SU-DHL-6 (cell line): ENCODE measurements at regions not wholly inside any gene's neighbourhood (a gene's known extent, or its start where the extent isn't known, plus 50 kb on each side); places are given as distances from the start of the nearest gene placed in this dataset.

ENCODE experiments used
- EZH2phosphoT487 ChIP-seq: fragments of 200-600 bp; sonication (generic), shearing (Covaris generic); conservative IDR thresholded peaks from 2 replicates; pipeline ENCODE4 v1.6.1; 2018; ENCODE audit warnings: mild to moderate bottlenecking, antibody characterized with exemption, low read length, moderate library complexity, mixed read lengths
- TF ChIP-seq, protein P1 (sequence below): fragments of 200-600 bp; sonication (generic); IDR thresholded peaks from one replicate; pipeline ENCODE4 v1.5.1; 2017; ENCODE audit warnings: antibody characterized with exemption, mild to moderate bottlenecking, low read length, moderate library complexity; ENCODE audit not compliant: insufficient read depth, poor library complexity, severe bottlenecking

DNA sequence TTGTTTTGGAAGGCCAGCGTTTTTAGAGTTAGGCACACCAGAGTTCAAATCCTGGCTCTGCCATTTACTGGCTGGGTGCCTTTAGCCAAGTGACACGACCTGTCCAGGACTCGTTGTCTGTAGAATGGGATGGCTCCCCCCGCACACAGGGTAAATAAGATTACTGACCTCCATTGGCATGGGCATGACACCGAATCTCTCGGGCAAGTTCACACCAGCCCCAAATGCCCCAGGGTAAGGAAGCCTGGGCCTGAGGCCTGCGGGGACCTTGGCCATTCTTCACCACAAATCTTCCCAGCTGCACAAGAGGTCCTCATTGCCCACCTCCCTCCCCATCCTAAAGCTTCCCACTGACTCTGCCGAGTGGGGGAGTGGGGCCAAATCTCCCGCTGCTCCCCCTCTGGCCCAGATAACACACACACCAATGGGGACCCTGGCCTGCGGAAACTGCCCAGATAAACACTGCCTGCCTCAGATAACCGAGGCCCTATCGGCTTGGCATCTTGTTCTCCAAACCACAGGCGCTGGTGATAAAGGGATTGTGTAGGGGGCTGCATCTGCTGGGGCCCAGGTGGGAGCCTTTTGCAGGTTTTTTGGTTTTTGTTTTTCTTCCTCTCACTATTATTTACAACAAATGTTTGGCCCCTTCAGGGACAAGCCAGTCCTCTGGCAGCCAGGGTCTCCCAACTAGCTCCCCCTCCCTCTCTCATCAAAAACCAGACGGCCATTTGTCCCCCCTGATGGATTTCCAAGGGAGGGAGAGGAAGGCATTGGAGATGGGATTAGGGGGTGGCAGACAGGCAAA is 75.0 kb upstream of the LHX1 start:
- TF ChIP-seq, protein P1, sequence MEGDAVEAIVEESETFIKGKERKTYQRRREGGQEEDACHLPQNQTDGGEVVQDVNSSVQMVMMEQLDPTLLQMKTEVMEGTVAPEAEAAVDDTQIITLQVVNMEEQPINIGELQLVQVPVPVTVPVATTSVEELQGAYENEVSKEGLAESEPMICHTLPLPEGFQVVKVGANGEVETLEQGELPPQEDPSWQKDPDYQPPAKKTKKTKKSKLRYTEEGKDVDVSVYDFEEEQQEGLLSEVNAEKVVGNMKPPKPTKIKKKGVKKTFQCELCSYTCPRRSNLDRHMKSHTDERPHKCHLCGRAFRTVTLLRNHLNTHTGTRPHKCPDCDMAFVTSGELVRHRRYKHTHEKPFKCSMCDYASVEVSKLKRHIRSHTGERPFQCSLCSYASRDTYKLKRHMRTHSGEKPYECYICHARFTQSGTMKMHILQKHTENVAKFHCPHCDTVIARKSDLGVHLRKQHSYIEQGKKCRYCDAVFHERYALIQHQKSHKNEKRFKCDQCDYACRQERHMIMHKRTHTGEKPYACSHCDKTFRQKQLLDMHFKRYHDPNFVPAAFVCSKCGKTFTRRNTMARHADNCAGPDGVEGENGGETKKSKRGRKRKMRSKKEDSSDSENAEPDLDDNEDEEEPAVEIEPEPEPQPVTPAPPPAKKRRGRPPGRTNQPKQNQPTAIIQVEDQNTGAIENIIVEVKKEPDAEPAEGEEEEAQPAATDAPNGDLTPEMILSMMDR, result no peak
- TF ChIP-seq EZH2phosphoT487, result no peak
